Neuron (in vitro differentiated cells): ENCODE measurements at regions not wholly inside any gene's neighbourhood (a gene's known extent, or its start where the extent isn't known, plus 50 kb on each side); places are given as distances from the start of the nearest gene placed in this dataset.
"Not testable (repeated sequence)": the region's sequence is repeated elsewhere in the genome, so short reads cannot be mapped to it uniquely, and the experiment has no call there.

ENCODE experiments used
- H2AFZ ChIP-seq: one replicate; pipeline ENCODE4 v1.6.1; 2013; ENCODE audit warnings: low read depth, mild to moderate bottlenecking, inconsistent platforms, low read length, moderate library complexity
- H3K27me3 ChIP-seq: one replicate; pipeline ENCODE4 v1.6.1; 2013; ENCODE audit warnings: low read length; ENCODE audit not compliant: insufficient read depth
- H3K36me3 ChIP-seq: one replicate; pipeline ENCODE4 v1.6.1; 2013; ENCODE audit warnings: low read length; ENCODE audit not compliant: insufficient read depth
- H3K4me1 ChIP-seq: one replicate; pipeline ENCODE4 v1.6.1; 2013; ENCODE audit warnings: low read length; ENCODE audit not compliant: insufficient read depth
- H3K4me3 ChIP-seq: 2 replicates; pipeline ENCODE4 v1.5.1; 2013; ENCODE audit warnings: mild to moderate bottlenecking, low read length, moderate library complexity
- H3K9me3 ChIP-seq: one replicate; pipeline ENCODE4 v1.6.1; 2013; ENCODE audit warnings: low read length

DNA sequence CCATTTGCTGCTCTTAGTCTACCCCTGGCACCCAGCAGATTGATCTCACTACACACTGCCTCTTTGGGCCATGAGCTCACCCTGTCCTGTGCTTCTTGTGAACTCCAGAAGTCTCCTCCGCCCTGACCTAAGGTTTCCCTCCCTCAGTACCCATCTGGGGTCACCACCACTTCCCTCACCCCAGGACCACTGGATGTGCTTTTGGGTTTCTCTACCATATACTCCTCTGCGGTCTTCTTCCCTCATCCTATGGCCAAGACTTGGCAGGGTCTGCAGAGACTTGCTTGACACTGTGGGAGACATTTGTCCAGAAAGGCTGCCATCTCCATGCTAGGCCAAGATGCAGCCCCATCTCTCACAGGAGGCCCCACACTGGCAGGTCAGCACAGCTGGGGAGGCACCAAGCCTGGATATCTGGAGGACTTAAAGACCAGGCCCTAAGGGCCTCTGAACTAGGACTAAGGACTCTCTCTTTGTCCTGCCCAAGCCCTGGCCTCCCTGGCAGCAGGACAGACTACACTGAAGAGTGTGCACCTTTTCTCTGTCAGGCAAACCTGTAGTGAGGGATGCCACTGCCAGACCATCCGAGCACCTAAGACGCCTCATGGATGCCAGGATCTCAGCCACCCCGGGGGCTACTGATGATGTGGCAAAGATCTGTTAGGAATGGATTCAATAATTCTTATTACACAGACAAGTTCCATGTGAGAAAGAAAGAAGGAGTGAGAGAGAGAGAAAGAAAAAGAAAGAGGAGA lies 134.6 kb downstream of the ZNF467 start:
- no peaks in the 10 kb centered on the region for H3K4me1 ChIP-seq
- H3K27me3 ChIP-seq: peaks cover 2% of the 10 kb centered on the region
- no peak overlapping the region for H3K4me3 ChIP-seq
- H3K9me3 ChIP-seq: no peaks in the 10 kb centered on the region
- H3K36me3 ChIP-seq: no peaks in the 10 kb centered on the region
- no peak overlapping the region for H2AFZ ChIP-seq

- H3K4me3 ChIP-seq: no peak overlapping the region
- H2AFZ ChIP-seq: no peak overlapping the region
- peaks cover 2% of the 10 kb centered on the region for H3K27me3 ChIP-seq
- H3K4me1 ChIP-seq: no peaks in the 10 kb centered on the region
- no peaks in the 10 kb centered on the region for H3K36me3 ChIP-seq
- no peaks in the 10 kb centered on the region for H3K9me3 ChIP-seq
These were observed 135.3 kb downstream of the ZNF467 start for GRCh38 chr7:149637911-149638565.

- Histone ChIP-seq H3K9me3 (no peaks in the 10 kb centered on the region), H3K4me1 (no peaks in the 10 kb centered on the region), H3K36me3 (no peaks in the 10 kb centered on the region), H3K4me3 (no peak overlapping the region), H3K27me3 (peaks cover 15% of the 10 kb centered on the region), H2AFZ (no peak overlapping the region)
These were observed 137.6 kb downstream of the ZNF467 start for GRCh38 chr7:149635561-149636329.

DNA sequence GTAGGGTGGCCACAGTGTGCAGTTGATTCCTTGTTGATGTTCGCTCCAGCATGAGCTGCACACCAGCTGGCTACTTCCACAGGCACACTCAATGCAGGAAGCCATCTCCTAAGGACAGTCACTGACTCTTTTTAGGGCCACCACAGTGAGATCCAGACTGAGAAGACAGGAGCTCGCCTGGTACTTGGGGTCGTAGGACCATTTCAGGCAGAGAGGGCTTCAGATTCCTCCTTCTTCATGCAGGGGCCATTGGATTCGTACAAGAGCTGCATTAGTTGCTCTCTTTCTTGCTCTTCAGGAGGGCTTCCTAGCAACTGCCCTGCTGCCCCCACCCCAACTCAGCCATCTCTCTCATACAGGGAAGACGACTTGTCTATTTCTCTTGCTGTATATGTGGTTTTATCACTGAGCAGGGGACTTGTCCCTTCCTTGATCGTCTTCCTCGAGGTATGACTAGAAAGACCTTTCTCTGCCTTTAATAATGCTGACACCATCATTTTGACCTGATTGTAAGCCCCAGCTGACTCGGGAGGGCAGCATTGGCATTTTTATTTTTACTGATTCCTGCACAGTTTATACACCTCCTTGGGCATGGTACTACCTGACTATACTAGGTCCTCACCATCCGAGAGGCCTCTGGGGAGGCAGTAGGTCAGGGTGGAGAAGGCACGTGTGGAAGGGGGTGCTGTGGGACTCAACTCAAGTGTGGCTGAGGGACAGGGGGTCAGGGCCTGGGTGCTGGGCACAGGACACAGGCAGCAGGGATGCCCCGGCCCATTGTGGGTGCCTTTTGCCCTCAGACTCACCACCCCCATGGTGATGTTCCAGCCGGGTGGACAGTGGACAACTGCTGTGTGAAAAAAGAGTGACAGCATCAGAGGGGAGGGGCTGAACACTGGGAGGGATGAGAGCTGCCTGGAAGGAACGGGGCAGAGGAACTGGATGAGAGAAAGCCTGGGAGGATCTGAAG lies 136.7 kb upstream of the ZNF746 start:
- Histone ChIP-seq H3K27me3 (peaks cover 24% of the 10 kb centered on the region), H3K9me3 (no peaks in the 10 kb centered on the region), H3K4me3 (no peak overlapping the region), H2AFZ (no peak overlapping the region), H3K4me1 (no peaks in the 10 kb centered on the region), H3K36me3 (no peaks in the 10 kb centered on the region)

DNA sequence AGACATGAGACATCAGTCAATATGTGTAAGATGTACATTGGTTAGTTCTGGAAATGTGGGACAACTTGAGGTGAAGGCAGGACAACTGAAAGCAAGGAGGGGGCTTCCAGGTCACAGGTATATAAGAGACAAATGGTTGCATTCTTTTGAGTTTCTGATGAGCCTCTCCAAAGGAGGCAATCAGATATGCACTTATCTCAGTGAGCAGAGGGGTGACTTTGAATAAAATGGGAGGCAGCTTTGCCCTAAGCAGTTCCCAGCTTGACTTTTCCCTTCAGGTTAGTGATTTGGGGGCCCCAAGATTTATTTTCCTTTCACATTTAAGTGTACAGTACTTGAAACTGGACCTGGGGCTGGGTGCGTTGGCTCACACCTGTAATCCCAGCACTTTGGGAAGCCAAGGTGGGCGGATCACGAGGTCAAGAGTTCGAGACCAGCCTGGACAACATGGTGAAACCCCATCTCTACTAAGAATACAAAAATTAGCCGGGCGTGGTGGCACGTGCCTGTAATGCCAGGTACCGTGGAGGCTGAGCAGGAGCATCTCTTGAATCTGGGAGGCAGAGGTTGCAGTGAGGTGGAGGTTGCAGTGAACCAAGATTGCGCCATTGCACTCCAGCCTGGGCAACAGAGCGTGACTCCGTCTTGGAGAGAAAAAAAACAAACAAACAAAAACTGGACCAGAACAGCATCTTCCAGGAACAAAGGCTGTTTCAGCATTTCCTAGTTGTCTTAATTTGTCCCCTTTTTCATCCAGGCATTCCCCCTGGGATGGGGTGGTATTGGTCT lies 130.9 kb upstream of the ZNF746 start:
- peaks cover 22% of the 10 kb centered on the region for H3K27me3 ChIP-seq
- H3K4me1 ChIP-seq, H3K36me3 ChIP-seq, H2AFZ ChIP-seq, H3K9me3 ChIP-seq, H3K4me3 ChIP-seq: not testable (repeated sequence)

DNA sequence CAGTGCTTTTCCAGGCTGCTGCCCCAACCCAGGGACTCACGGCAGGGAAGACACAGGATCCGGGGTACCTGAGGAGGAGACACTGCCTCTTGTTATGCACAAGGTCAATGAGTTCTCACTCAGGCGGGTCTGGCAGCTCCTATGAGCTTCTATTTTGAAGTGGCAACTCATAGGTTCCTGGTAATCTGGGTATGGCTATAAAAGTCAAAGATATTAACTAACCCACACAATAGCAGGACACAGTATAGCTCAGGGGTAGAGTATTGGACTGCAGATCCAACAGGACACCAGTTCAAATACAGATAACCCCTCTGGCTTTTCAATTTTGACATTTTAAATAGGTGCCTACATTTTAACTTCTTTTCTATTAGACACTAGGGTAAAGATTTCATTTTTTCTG lies 130.3 kb upstream of the ZNF746 start:
- Histone ChIP-seq H3K9me3 (no peaks in the 10 kb centered on the region), H3K4me3 (no peak overlapping the region), H3K36me3 (no peaks in the 10 kb centered on the region)

DNA sequence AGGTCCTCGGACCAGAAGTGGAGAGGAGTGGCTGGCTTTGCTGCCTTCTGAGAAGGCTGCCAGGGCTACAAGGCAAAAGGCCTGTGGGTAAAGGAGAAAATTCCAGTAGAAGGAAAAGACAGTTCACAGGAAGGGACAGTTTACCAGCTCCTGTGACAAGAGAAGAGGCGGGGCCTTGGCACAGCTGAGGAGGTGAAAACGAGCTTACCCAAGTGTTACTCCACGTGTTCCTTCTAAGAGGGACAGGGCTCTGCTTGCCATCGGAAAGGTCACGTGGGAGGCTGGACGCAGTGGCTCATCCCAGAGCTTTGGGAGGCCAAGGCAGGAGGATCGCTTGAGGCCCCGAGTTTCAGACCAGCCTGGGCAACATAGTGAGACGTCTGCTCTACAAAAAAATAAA lies 129.4 kb upstream of the ZNF746 start:
- H3K36me3 ChIP-seq: peaks cover 2% of the 10 kb centered on the region
- no peak overlapping the region for H2AFZ ChIP-seq
- H3K4me3 ChIP-seq: no peak overlapping the region
- H3K9me3 ChIP-seq: no peaks in the 10 kb centered on the region
- H3K27me3 ChIP-seq: peaks cover 20% of the 10 kb centered on the region
- peaks cover 10% of the 10 kb centered on the region for H3K4me1 ChIP-seq

More for the DNA sequence above, 130.3 kb upstream of the ZNF746 start:
- peaks cover 7% of the 10 kb centered on the region for H3K4me1 ChIP-seq
- no peak overlapping the region for H2AFZ ChIP-seq
- H3K27me3 ChIP-seq: peaks cover 22% of the 10 kb centered on the region

- Histone ChIP-seq H3K4me3 (no peak overlapping the region), H3K9me3 (no peaks in the 10 kb centered on the region), H3K27me3 (peaks cover 11% of the 10 kb centered on the region), H2AFZ (no peak overlapping the region), H3K4me1 (peaks cover 10% of the 10 kb centered on the region), H3K36me3 (peaks cover 4% of the 10 kb centered on the region)
These were observed 128.4 kb upstream of the ZNF746 start for GRCh38 chr7:149625947-149626392.

DNA sequence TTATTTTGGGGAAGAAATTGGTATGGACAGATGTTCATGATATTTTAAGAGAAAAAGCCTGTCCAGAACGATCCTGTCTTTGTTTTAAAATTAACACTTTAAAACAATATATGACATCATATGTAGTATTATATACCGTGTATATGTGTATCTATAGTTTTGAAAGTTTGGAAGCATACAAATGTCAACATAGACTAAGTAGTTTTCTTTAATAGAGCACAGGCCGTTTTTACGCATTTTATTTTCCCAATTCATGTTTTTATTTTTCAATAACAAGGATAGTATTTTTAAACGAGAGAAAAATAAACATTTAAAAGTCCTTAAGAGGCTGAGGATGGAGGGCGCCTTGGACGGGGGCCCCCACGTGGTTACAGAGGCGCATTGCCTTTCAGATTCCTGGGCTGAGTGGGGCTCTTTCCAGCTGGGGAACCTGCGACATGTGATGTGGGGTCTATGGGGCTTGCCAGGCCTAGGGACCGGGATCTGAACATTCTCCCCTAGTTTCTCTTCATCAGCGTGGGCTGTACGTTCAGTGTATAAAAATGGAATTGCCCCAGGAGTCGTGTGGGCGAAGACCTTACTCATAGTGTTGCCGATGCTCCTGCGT lies 127.8 kb upstream of the ZNF746 start:
- Histone ChIP-seq H3K27me3 (peaks cover 6% of the 10 kb centered on the region), H3K9me3 (no peaks in the 10 kb centered on the region), H2AFZ (peak overlapping the region; percentile 98), H3K4me1 (peaks cover 10% of the 10 kb centered on the region), H3K4me3 (peak overlapping the region; percentile 79), H3K36me3 (peaks cover 9% of the 10 kb centered on the region)

DNA sequence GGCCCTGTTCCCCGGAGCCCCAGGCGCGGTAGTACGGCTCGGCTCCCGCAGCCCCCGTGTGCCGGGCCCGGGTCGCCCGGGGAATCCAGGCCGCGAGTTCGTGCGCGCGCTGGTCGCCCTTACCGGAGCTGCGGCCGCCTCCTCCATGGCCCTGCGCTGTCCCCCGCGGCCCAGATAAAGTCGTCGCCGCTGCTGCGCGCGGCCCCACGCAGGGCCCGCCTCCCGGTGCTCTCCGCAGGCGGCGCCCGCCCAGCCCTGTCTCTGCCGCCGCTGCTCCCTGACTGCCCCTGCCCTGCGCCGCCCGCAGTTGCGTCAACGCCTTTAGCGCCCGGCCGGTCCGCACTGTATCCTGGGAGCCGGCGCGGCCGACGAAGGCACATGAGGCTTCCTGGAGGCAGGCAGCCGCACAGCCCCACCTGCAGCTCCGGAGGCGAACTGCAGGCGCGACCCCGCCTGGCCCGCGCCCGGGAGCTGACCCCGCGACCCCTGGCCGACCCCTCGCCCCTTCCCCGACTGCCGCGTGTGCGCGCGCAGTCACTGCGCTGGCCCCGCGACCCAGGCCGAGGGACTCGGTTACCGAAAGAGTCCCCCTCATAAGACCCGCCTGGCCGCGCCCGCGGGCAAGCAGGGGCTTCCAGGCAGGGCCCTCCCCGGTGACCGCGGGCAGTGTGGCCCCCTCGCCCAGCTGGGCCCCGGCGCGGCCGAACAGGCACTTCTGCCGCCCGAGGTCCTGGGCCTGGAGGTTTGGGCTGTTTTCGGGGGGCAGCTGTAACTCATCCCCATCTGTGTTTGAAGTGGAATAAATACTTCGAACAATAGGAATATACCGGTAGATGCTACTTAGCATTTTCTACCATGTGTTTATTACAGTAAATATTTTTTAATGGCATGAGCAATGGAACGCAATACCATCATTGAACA lies 127.1 kb upstream of the ZNF746 start:
- peaks cover 17% of the 10 kb centered on the region for H3K36me3 ChIP-seq
- H2AFZ ChIP-seq: peak overlapping the region; percentile 98
- no peaks in the 10 kb centered on the region for H3K9me3 ChIP-seq
- peak overlapping the region; percentile 79 for H3K4me3 ChIP-seq
- H3K27me3 ChIP-seq: no peaks in the 10 kb centered on the region
- H3K4me1 ChIP-seq: peaks cover 10% of the 10 kb centered on the region

- Histone ChIP-seq H3K36me3 (peaks cover 23% of the 10 kb centered on the region), H2AFZ (peak overlapping the region; percentile 10), H3K4me1 (peaks cover 10% of the 10 kb centered on the region), H3K4me3 (peak overlapping the region; percentile 79), H3K9me3 (no peaks in the 10 kb centered on the region), H3K27me3 (no peaks in the 10 kb centered on the region)
These were observed 126.4 kb upstream of the ZNF746 start for GRCh38 chr7:149624006-149624405.
